ENCODE measurements at regions not wholly inside any gene's neighbourhood (a gene's known extent, or its start where the extent isn't known, plus 50 kb on each side); places are given as distances from the start of the nearest gene placed in this dataset.

DNA sequence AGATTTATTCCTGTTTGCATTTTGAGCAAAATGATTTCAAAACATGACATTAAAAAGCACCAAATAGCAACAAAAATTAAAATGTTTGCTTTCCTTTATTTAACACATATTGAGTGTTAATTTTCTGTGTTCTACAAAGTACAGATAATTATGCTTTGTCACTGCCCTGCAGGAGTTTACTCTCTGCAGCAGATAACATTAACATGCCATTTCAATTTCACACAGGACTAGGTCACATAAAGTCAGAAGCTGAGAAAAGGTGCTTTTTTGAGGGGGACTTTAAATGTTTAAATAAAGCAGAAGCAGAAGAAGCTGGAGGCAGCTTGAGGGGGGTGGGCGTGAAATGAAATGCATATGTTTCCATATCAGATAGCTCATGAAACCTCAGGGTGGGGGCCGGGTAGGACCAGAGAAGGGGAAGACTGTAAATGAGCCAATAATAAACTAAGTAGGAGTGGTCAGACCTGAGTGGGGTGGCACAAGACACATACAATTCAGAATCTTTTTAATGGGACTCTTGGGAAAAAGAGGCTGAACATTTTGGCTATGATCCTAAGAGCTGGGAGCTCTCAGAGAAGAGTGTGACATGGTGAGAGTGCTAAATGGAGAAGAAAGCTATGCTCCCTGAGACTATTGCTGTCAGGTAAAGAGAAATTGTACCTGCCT is 387.5 kb downstream of the FAM170A start:
- DNase-seq: no peak

GRCh38 chr5:120017513-120017912 is 388.2 kb downstream of the FAM170A start:
- no peak for DNase-seq

DNA sequence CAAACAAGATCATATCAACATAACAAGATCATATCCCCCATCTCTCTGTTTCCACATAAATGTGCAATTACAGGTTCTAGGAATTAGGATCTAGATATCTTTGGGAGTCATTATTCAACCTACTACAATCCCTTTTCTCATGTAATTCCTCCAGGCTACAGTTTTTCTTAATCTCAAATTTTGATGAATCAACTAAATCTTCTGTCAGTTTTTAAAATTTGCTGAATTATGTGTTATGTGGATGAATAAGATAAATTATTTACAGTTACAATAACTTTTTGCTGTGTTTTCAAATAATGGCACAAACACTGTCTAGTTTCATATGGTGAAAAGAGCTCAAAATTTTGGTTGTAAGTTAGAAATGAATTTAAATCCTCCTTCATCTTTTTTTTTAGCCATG is 405.8 kb downstream of the FAM170A start:
- no peak for DNase-seq

DNA sequence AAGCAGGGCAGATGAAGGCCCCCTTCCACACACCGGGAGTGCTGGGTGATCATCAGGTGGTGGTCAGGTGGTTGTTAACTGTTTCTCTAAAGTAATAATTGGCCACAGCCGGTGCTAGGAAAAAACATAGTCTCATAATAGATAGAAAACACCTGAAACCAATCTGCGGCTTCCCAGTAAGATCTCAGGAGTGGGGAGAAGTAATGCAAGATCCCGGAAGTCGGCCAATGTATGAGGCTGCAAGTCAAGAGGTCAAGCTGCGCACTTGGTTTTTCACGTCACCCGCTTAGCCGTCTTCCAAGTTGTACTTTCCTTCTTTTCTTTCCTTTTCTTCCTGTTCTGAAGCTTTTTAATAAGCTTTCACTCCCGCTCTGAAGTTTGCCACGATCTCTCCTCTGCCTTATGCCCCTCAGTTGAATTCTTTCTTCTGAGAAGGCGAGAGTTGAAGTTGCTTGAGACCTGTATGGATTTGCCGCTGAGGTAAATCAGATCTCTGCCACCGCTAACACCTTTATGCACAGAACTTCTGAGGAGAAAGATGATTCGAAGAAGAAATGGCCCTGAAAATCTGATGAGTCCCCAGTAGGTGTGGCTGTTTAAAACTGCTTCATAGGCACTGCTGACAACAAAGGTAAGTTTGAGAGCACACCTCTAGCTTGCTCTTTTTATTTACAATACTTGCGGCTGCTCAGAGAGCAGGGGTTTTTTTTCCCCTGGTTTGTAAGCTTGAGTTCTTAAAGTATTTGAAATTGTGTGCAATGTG is 406.6 kb downstream of the FAM170A start:
- no peak for DNase-seq

- DNase-seq: no peak
Observed at GRCh38 chr5:120037451-120037850, 408.1 kb downstream of the FAM170A start.

GRCh38 chr5:120039111-120039510 is 409.8 kb downstream of the FAM170A start:
- no peak for DNase-seq

DNA sequence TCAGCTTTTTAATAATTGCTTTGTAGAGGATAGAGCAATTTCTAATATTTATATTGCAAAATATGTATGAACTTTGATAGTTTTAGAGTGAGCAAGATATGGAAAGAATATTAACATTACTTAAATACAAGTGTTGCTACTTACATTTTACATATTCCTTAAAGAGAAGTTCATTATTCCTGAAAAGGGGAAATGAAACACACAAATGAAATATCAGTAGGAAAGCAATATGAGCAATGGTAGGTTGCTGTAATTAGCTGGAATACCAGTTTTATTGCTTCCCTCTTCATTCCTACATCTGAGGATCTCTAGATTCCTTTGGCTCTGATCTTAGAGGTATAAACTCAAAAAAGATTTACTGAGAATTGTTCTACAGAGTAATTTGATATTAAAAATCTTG is 414.1 kb downstream of the FAM170A start:
- DNase-seq: no peak

- DNase-seq: no peak
Observed at GRCh38 chr5:120052916-120053828, 410.9 kb upstream of the PRR16 start.

DNA sequence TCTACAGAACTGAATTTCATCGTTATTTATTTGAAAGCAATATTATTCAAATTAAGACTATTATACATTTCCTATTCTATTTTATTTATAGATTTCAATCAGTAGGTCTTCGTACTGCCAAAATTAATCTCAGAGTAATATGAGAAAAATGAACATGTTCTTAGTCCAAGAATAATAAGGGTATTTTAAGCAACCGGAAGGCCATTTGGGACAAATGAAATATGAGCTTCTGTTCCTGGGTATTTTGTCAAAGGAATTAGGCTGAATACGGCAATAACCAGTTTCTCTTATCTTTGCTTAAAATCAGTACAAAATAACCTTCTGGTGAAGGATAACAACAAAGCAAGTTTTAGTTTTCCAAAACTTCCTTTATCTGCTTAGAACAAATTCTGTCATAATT is 410.3 kb upstream of the PRR16 start:
- DNase-seq: no peak

DNA sequence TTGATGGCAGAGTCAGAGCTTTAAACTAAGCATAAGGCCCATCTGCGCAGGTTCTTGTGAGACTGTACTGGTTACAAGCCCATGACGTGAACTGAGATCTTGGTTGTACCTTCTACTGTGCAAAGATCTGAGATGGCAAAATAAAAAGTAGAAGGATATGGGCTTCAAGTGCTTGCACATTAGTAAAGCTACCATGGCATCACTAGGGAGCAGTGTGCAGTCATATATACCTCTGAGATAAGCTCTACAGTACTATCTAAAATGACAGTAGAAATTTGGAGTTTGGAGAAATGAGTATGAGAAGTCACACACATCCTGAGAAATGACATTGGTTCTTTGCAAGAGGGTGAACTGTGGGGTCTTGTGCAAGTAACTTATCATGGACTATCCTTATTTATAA is 408.2 kb upstream of the PRR16 start:
- no peak for DNase-seq

DNA sequence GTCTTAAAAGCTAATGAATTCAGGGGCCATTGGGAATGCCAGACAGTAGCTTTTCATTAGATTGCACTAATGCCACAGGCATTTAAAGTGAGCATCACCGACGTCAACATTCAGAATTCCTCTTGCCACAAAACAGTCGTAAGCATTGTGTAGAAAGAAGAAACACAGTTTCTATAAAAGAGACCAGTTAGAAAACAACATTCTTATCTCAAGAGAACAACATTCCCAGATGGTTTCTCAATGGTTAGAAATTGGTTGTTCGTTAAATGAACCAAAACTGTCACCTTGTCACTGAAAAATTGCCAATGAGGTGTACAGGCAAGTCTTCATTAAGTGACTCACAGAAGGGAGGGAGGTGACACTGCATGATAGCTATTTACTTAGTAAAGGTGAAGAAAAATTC is 401.6 kb upstream of the PRR16 start:
- no peak for DNase-seq

GRCh38 chr5:120072068-120072761 is 391.9 kb upstream of the PRR16 start:
- DNase-seq: no peak

DNA sequence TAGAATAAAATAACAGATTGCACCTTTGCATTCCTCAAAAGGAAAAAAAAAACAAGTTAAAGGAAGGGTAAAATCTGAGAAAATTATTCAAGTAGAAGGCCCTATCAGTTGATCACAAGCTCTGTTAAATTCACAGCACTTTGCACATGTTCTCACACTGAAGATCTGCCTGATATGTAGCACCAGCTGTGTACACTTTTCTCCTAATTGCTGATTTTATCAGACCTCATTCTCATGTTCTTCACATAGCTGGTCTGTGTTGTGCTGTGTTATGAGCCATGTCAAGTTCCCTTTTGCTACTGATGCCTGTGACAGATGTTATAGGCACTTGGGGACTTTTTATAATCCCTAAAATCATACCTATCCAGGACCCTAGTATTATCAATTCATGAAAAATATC is 390.4 kb upstream of the PRR16 start:
- no peak for DNase-seq

- DNase-seq: no peak
Observed at GRCh38 chr5:120080781-120081180, 383.3 kb upstream of the PRR16 start.

GRCh38 chr5:120082316-120083068 is 381.6 kb upstream of the PRR16 start:
- no peak for DNase-seq

DNA sequence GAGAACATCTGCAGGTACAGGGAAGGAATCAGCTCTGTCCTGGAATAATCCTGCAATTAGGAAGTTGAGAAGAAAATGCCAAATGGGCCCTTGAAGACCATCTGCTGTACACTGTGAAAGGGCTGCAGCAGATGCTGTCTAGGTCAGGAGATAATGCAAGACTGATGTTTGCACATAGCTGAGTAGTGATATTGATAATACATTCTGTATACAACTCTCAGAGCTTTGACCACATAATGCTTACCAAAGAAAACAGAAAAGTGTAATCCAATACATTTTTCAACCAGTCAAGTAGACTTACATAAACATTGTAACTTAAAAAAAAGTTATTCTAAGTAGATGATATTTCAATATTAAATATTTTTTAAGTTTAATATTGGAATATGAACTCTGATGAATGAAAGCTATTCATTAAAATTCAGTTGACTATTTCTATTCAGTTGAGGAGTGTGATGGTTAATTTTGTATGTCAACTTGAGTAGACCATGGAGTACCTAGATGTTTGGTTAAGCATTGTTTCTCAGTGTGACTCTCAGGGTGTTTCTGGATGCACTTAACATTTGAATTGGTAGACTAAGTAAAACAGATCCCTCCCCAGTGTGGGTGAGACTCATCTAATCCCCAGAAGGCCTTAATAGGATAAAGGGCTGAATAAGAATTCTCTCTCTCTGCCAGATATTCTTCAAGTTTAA is 380.1 kb upstream of the PRR16 start:
- no peak for DNase-seq

DNA sequence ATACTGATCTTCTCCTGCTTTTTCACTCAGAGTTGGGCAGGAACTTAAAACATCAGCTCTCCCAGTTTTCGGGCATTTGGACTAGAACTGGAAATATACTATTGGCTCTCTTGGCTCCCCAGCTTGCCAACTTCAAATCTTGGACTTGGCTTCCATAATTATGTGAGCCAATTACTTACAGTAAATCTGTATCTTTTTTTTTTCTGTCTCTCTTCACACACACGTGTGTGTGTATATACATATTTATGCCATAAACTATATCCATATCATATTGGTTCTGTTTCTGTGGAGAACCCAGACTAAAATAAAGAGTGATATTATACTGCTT is 379.6 kb upstream of the PRR16 start:
- DNase-seq: no peak

DNA sequence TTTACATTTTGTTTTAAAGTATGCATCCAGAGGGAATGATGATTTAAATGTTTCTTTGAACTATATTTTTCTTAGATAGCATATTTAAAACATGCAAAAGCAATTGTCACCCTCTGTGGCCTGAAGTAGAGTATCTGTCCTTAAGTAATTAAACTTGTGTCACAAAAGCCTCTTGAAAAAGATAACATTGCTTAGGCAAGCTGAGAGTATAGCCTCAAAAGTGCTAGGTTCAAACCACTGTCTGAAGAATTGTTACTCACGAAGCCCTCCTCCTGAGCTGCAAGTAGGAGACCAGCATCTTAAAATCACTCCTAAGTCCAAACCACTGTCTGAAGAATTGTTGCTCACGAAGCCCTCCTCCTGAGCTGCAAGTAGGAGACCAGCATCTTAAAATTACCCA is 378.0 kb upstream of the PRR16 start:
- no peak for DNase-seq

- DNase-seq: no peak
Observed at GRCh38 chr5:120088412-120088811, 375.7 kb upstream of the PRR16 start.

DNA sequence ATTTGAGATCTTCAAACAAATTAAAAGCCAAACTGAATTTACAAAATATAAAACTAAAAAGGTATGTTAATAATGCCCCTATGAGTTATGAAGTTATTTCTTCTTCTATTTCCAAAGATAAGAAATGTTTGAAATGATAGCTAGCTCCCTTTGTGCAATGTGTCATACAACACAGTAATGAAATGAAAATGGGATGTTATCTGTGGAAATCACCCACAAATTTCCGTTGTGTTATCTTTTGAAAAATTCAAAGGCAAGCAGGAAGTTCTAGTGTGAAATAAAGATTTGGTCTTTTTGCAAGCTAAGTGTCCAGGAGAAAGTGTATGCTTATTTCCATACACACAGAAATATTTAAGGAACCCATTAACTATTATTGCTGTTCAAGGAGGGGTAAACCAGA is 375.3 kb upstream of the PRR16 start:
- DNase-seq: no peak

- DNase-seq: no peak
Observed at GRCh38 chr5:120091376-120091948, 372.6 kb upstream of the PRR16 start.
